ENCODE measurements at regions not wholly inside any gene's neighbourhood (a gene's known extent, or its start where the extent isn't known, plus 50 kb on each side); places are given as distances from the start of the nearest gene placed in this dataset.
"Not testable (repeated sequence)": the region's sequence is repeated elsewhere in the genome, so short reads cannot be mapped to it uniquely, and the experiment has no call there.

DNA sequence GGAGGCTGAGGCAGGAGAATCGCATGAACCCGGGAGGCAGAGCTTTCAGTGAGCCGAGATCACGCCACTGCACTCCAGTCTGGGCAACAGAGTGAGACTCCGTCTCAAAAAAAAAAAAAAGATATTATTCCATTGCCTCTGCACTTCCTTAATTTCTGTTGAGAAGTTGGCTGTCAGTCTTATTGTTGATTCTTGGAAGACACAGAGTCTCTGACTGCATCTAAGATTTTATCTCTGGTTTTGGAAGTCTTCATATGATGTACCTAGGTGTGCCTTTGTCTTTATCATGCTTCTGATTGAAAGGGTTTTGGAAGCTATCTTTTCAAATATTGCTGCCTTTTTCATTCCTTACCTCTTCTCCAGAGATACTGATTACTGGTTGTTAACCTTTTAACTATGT lies 160.4 kb downstream of the NPIPB11 start:
- TF ChIP-seq, protein P1, sequence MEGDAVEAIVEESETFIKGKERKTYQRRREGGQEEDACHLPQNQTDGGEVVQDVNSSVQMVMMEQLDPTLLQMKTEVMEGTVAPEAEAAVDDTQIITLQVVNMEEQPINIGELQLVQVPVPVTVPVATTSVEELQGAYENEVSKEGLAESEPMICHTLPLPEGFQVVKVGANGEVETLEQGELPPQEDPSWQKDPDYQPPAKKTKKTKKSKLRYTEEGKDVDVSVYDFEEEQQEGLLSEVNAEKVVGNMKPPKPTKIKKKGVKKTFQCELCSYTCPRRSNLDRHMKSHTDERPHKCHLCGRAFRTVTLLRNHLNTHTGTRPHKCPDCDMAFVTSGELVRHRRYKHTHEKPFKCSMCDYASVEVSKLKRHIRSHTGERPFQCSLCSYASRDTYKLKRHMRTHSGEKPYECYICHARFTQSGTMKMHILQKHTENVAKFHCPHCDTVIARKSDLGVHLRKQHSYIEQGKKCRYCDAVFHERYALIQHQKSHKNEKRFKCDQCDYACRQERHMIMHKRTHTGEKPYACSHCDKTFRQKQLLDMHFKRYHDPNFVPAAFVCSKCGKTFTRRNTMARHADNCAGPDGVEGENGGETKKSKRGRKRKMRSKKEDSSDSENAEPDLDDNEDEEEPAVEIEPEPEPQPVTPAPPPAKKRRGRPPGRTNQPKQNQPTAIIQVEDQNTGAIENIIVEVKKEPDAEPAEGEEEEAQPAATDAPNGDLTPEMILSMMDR (IDR thresholded peaks at IDR 0.05): not testable (repeated sequence)
- not testable (repeated sequence) for TF ChIP-seq POLR2AphosphoS5, POLR2A, EP300 (IDR thresholded peaks at IDR 0.05)
